ENCODE measurements at regions not wholly inside any gene's neighbourhood (a gene's known extent, or its start where the extent isn't known, plus 50 kb on each side); places are given as distances from the start of the nearest gene placed in this dataset.
"Not testable (repeated sequence)": the region's sequence is repeated elsewhere in the genome, so short reads cannot be mapped to it uniquely, and the experiment has no call there.

- no peak overlapping the region for H3K4me3 ChIP-seq (replicated peaks; ENCODE audit: low read depth, low read length)
- no peak for DNase-seq (ENCODE audit: extremely low read depth, low read depth)
- no peak for TF ChIP-seq CTCF (IDR thresholded peaks at IDR 0.05; ENCODE audit: low read depth, low read length, missing control alignments)
These were observed 107.3 kb upstream of the CEP126 start for GRCh38 chr11:101807531-101807930.

- no peak overlapping the region for H3K4me3 ChIP-seq (replicated peaks; ENCODE audit: low read depth, low read length)
- TF ChIP-seq CTCF (IDR thresholded peaks at IDR 0.05; ENCODE audit: low read depth, low read length, missing control alignments): no peak
- DNase-seq (ENCODE audit: extremely low read depth, low read depth): no peak
These were observed 111.2 kb upstream of the CEP126 start for GRCh38 chr11:101803651-101804050.

- no peak overlapping the region for H3K4me3 ChIP-seq (replicated peaks; ENCODE audit: low read depth, low read length)
- no peak for DNase-seq (ENCODE audit: extremely low read depth, low read depth)
- TF ChIP-seq CTCF (IDR thresholded peaks at IDR 0.05; ENCODE audit: low read depth, low read length, missing control alignments): no peak
These were observed 117.5 kb upstream of the CEP126 start for GRCh38 chr11:101797335-101797734.

- H3K4me3 ChIP-seq (replicated peaks; ENCODE audit: low read depth, low read length): no peak overlapping the region
- no peak for DNase-seq (ENCODE audit: extremely low read depth, low read depth)
- TF ChIP-seq CTCF (IDR thresholded peaks at IDR 0.05; ENCODE audit: low read depth, low read length, missing control alignments): no peak
These were observed 122.0 kb upstream of the CEP126 start for GRCh38 chr11:101792814-101793213.

GRCh38 chr11:101786916-101787315, 127.9 kb upstream of the CEP126 start:
- TF ChIP-seq CTCF (IDR thresholded peaks at IDR 0.05; ENCODE audit: low read depth, low read length, missing control alignments): no peak
- H3K4me3 ChIP-seq (replicated peaks; ENCODE audit: low read depth, low read length): no peak overlapping the region
- DNase-seq (ENCODE audit: extremely low read depth, low read depth): no peak

- TF ChIP-seq CTCF (IDR thresholded peaks at IDR 0.05; ENCODE audit: low read depth, low read length, missing control alignments): no peak
- DNase-seq (ENCODE audit: extremely low read depth, low read depth): no peak
- no peak overlapping the region for H3K4me3 ChIP-seq (replicated peaks; ENCODE audit: low read depth, low read length)
These were observed 128.4 kb upstream of the CEP126 start for GRCh38 chr11:101786421-101786820.

GRCh38 chr11:101779167-101779566, 135.6 kb upstream of the CEP126 start:
- not testable (repeated sequence) for H3K4me3 ChIP-seq (replicated peaks; ENCODE audit: low read depth, low read length); DNase-seq (ENCODE audit: extremely low read depth, low read depth)

Data from HFF-Myc (cell line).